DOHH2 (cell line): ENCODE measurements at regions not wholly inside any gene's neighbourhood (a gene's known extent, or its start where the extent isn't known, plus 50 kb on each side); places are given as distances from the start of the nearest gene placed in this dataset.

Experiments used
- H3F3A ChIP-seq: fragments of 200-600 bp; sonication (generic), shearing (Covaris generic); 2 replicates; pipeline ENCODE4 v1.6.0; 2016; ENCODE audit warnings: antibody characterized with exemption, mild to moderate bottlenecking; ENCODE audit not compliant: control insufficient read depth, insufficient read depth
- H3K27ac ChIP-seq: fragments of 200-600 bp; sonication (generic); 2 replicates; pipeline ENCODE4 v1.5.1; 2014; ENCODE audit warnings: low read depth, mild to moderate bottlenecking, low read length, moderate library complexity
- H3K27me3 ChIP-seq: fragments of 200-600 bp; sonication (generic); 2 replicates; pipeline ENCODE4 v1.6.1; 2014; ENCODE audit warnings: mild to moderate bottlenecking, low read length, mixed read lengths; ENCODE audit not compliant: control insufficient read depth
- H3K36me3 ChIP-seq: fragments of 200-600 bp; sonication (generic); 2 replicates; pipeline ENCODE4 v1.6.1; 2014; ENCODE audit warnings: mild to moderate bottlenecking, low read length, moderate library complexity, mixed read lengths; ENCODE audit not compliant: control insufficient read depth
- H3K4me1 ChIP-seq: fragments of 200-600 bp; sonication (generic); 2 replicates; pipeline ENCODE4 v1.6.1; 2014; ENCODE audit warnings: mild to moderate bottlenecking, low read length, mixed read lengths; ENCODE audit not compliant: control insufficient read depth
- H3K4me2 ChIP-seq: fragments of 200-600 bp; sonication (generic); 2 replicates; pipeline ENCODE4 v1.6.0; 2014; ENCODE audit warnings: mild to moderate bottlenecking, low read length, moderate library complexity
- H3K4me3 ChIP-seq: fragments of 200-600 bp; sonication (generic); 2 replicates; pipeline ENCODE4 v1.5.1; 2014; ENCODE audit warnings: mild to moderate bottlenecking, low read length, mixed read lengths
- H3K79me2 ChIP-seq: fragments of 200-600 bp; sonication (generic); 2 replicates; pipeline ENCODE4 v1.6.1; 2014; ENCODE audit warnings: mild to moderate bottlenecking, low read length, mixed read lengths; ENCODE audit not compliant: control insufficient read depth
- H3K9me2 ChIP-seq: fragments of 200-600 bp; sonication (generic); replicated peaks from 2 replicates; pipeline ENCODE4 v1.6.1; 2014; ENCODE audit warnings: mild to moderate bottlenecking, low read length, mixed read lengths; ENCODE audit not compliant: control insufficient read depth
- H3K9me3 ChIP-seq: fragments of 200-600 bp; sonication (generic); 2 replicates; pipeline ENCODE4 v1.6.1; 2014; ENCODE audit warnings: antibody characterized with exemption, low read length, mixed read lengths; ENCODE audit not compliant: control insufficient read depth, insufficient read depth
- H4K20me1 ChIP-seq: fragments of 200-600 bp; sonication (generic); 2 replicates; pipeline ENCODE4 v1.6.0; 2014; ENCODE audit warnings: low read depth, mild to moderate bottlenecking, antibody characterized with exemption, low read length, moderate library complexity; ENCODE audit not compliant: control insufficient read depth, insufficient read depth
- CTCF ChIP-seq: fragments of 200-600 bp; sonication (generic); IDR thresholded peaks from one replicate; pipeline ENCODE4 v1.5.1; 2014; ENCODE audit warnings: antibody characterized with exemption, mild to moderate bottlenecking, low read depth, low read length; ENCODE audit not compliant: poor library complexity, severe bottlenecking
- EZH2phosphoT487 ChIP-seq: fragments of 200-600 bp; sonication (generic); IDR thresholded peaks from 2 replicates; pipeline ENCODE4 v1.6.1; 2017; ENCODE audit warnings: borderline replicate concordance, mild to moderate bottlenecking, antibody characterized with exemption, low read length, moderate library complexity, mixed read lengths

- H3F3A ChIP-seq: no peaks in the 10 kb centered on the region
- H3K4me1 ChIP-seq: no peaks in the 10 kb centered on the region
- TF ChIP-seq CTCF (no peak), EZH2phosphoT487 (no peak)
- no peak overlapping the region for H3K4me2 ChIP-seq
- H3K36me3 ChIP-seq: no peaks in the 10 kb centered on the region
- H3K9me2 ChIP-seq: no peaks in the 10 kb centered on the region
- no peaks in the 10 kb centered on the region for H3K79me2 ChIP-seq
- no peak overlapping the region for H3K27ac ChIP-seq
- H3K4me3 ChIP-seq: no peak overlapping the region
- no peaks in the 10 kb centered on the region for H4K20me1 ChIP-seq
- H3K27me3 ChIP-seq: peaks cover 29% of the 10 kb centered on the region
- no peaks in the 10 kb centered on the region for H3K9me3 ChIP-seq
Observed at GRCh38 chr6:108746366-108746765, 101.9 kb upstream of the ARMC2 start.

- no peaks in the 10 kb centered on the region for H3K9me3 ChIP-seq
- no peaks in the 10 kb centered on the region for H3F3A ChIP-seq
- no peak overlapping the region for H3K27ac ChIP-seq
- H3K27me3 ChIP-seq: peaks cover 32% of the 10 kb centered on the region
- H3K4me2 ChIP-seq: no peak overlapping the region
- H3K79me2 ChIP-seq: no peaks in the 10 kb centered on the region
- H4K20me1 ChIP-seq: no peaks in the 10 kb centered on the region
- H3K9me2 ChIP-seq: no peaks in the 10 kb centered on the region
- TF ChIP-seq CTCF (no peak), EZH2phosphoT487 (no peak)
- no peaks in the 10 kb centered on the region for H3K4me1 ChIP-seq
- H3K36me3 ChIP-seq: no peaks in the 10 kb centered on the region
- H3K4me3 ChIP-seq: no peak overlapping the region
Observed at GRCh38 chr6:108746836-108747575, 101.2 kb upstream of the ARMC2 start.

- Histone ChIP-seq H3K27ac (no peak overlapping the region), H3K9me3 (no peaks in the 10 kb centered on the region), H3K79me2 (no peaks in the 10 kb centered on the region), H3F3A (no peaks in the 10 kb centered on the region), H3K9me2 (no peaks in the 10 kb centered on the region), H3K4me2 (no peak overlapping the region), H4K20me1 (no peaks in the 10 kb centered on the region), H3K36me3 (no peaks in the 10 kb centered on the region), H3K27me3 (peaks cover 33% of the 10 kb centered on the region), H3K4me3 (no peak overlapping the region), H3K4me1 (no peaks in the 10 kb centered on the region)
- TF ChIP-seq EZH2phosphoT487: no peak
- no peak for TF ChIP-seq CTCF
Observed at GRCh38 chr6:108748055-108748454, 100.2 kb upstream of the ARMC2 start.
